Cardiac muscle cell (in vitro differentiated cells and primary cell): ENCODE measurements at regions not wholly inside any gene's neighbourhood (a gene's known extent, or its start where the extent isn't known, plus 50 kb on each side); places are given as distances from the start of the nearest gene placed in this dataset.

Source experiments
- DNase-seq, 2 donors: peaks; one replicate each; pipeline versions ENCODE4 v3.0.0 to v3.0.0-alpha.2; 2010 to 2017; ENCODE audit warnings: low read depth in 1 of 2, low spot score in 1 of 2
- H3K27ac ChIP-seq: fragments of 200-600 bp; sonication (generic); 2 replicates; pipeline ENCODE4 v1.5.1; 2016
- H3K27me3 ChIP-seq: fragments of 200-600 bp; sonication (generic); 2 replicates; pipeline ENCODE4 v1.6.0; 2016; ENCODE audit warnings: control low read depth
- H3K36me3 ChIP-seq: fragments of 200-600 bp; sonication (generic); 2 replicates; pipeline ENCODE4 v1.5.1; 2016; ENCODE audit warnings: control low read depth
- H3K4me1 ChIP-seq: fragments of 200-600 bp; sonication (generic); 2 replicates; pipeline ENCODE4 v1.8.1; 2017; ENCODE audit warnings: low read depth, mild to moderate bottlenecking, mixed run types
- H3K4me3 ChIP-seq: fragments of 200-600 bp; sonication (generic); 2 replicates; pipeline ENCODE4 v1.5.1; 2016; ENCODE audit warnings: mild to moderate bottlenecking
- H3K9me3 ChIP-seq: fragments of 200-600 bp; sonication (generic); 2 replicates; pipeline ENCODE4 v1.5.1; 2017; ENCODE audit warnings: low read depth, mild to moderate bottlenecking, control low read depth
- TF ChIP-seq, protein P1 (sequence below): IDR thresholded peaks from 2 replicates; pipeline ENCODE4 v1.5.1; 2012; ENCODE audit warnings: low read depth, mild to moderate bottlenecking, low read length

- Histone ChIP-seq H3K27me3 (no peaks in the 10 kb centered on the region), H3K4me3 (no peak overlapping the region), H3K4me1 (no peaks in the 10 kb centered on the region), H3K36me3 (no peaks in the 10 kb centered on the region), H3K27ac (no peak overlapping the region), H3K9me3 (no peaks in the 10 kb centered on the region)
- DNase-seq, result no peak
- TF ChIP-seq, protein P1, sequence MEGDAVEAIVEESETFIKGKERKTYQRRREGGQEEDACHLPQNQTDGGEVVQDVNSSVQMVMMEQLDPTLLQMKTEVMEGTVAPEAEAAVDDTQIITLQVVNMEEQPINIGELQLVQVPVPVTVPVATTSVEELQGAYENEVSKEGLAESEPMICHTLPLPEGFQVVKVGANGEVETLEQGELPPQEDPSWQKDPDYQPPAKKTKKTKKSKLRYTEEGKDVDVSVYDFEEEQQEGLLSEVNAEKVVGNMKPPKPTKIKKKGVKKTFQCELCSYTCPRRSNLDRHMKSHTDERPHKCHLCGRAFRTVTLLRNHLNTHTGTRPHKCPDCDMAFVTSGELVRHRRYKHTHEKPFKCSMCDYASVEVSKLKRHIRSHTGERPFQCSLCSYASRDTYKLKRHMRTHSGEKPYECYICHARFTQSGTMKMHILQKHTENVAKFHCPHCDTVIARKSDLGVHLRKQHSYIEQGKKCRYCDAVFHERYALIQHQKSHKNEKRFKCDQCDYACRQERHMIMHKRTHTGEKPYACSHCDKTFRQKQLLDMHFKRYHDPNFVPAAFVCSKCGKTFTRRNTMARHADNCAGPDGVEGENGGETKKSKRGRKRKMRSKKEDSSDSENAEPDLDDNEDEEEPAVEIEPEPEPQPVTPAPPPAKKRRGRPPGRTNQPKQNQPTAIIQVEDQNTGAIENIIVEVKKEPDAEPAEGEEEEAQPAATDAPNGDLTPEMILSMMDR, result no peak
These were observed 390.1 kb downstream of the HRH4 start for GRCh38 chr18:24850532-24850931.

DNA sequence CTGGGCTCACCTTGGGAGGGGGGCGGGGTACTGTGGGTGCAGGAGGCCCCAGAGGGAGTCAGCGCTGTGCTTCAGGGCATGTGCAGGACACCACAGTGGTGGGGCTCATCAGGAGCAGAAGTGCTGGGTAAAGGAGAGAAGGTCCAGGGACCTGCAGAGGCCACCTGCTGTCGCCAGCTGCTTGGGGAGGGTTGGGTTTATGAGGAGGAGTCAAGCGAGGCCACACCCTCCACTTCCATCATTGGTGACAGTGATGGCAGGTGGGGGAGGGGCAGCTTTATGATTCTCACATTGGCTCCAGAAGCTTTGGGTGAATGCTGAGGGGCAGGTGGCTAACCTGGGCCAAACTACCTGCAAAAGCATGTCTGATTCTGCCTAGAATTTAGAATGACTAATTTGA lies 392.6 kb downstream of the HRH4 start:
- Histone ChIP-seq H3K27me3 (no peaks in the 10 kb centered on the region), H3K36me3 (no peaks in the 10 kb centered on the region), H3K4me1 (no peaks in the 10 kb centered on the region), H3K9me3 (no peaks in the 10 kb centered on the region), H3K4me3 (no peak overlapping the region), H3K27ac (no peak overlapping the region)
- no peak for DNase-seq
- TF ChIP-seq, protein P1, result no peak

- TF ChIP-seq, protein P1, result no peak
- no peak for DNase-seq
- H3K36me3 ChIP-seq, result no peaks in the 10 kb centered on the region
- no peak overlapping the region for H3K27ac ChIP-seq
- H3K4me1 ChIP-seq, result no peaks in the 10 kb centered on the region
- no peaks in the 10 kb centered on the region for H3K27me3 ChIP-seq
- H3K9me3 ChIP-seq, result no peaks in the 10 kb centered on the region
- H3K4me3 ChIP-seq, result no peak overlapping the region
These were observed 400.7 kb downstream of the HRH4 start for GRCh38 chr18:24860978-24861680.

GRCh38 chr18:24862201-24862816 lies 401.9 kb downstream of the HRH4 start:
- H3K27me3 ChIP-seq, result no peaks in the 10 kb centered on the region
- no peak overlapping the region for H3K4me3 ChIP-seq
- DNase-seq, result no peak
- H3K36me3 ChIP-seq, result no peaks in the 10 kb centered on the region
- H3K27ac ChIP-seq, result no peak overlapping the region
- no peaks in the 10 kb centered on the region for H3K9me3 ChIP-seq
- TF ChIP-seq, protein P1, result no peak
- no peaks in the 10 kb centered on the region for H3K4me1 ChIP-seq

GRCh38 chr18:24868311-24868710 lies 407.9 kb downstream of the HRH4 start:
- Histone ChIP-seq H3K27me3 (no peaks in the 10 kb centered on the region), H3K27ac (no peak overlapping the region)
- TF ChIP-seq, protein P1, result no peak

More at GRCh38 chr18:24868311-24868710, 407.9 kb downstream of the HRH4 start:
- no peaks in the 10 kb centered on the region for H3K36me3 ChIP-seq
- no peak overlapping the region for H3K4me3 ChIP-seq
- no peak for DNase-seq
- H3K4me1 ChIP-seq, result no peaks in the 10 kb centered on the region
- H3K9me3 ChIP-seq, result no peaks in the 10 kb centered on the region
